Stomach (tissue), 8 donors: ENCODE measurements at regions not wholly inside any gene's neighbourhood (a gene's known extent, or its start where the extent isn't known, plus 50 kb on each side); places are given as distances from the start of the nearest gene placed in this dataset.
"Not testable (repeated sequence)": the region's sequence is repeated elsewhere in the genome, so short reads cannot be mapped to it uniquely, and the experiment has no call there.

Experiments used
- DNase-seq, 2 donors: peaks; one replicate each; pipeline versions ENCODE4 v3.0.0 to v3.0.0-alpha.2; 2013 to 2019
- H3K27ac ChIP-seq, 5 donors: fragments of 200-600 bp in 4 of 5; sonication (generic) in 4 of 5; one replicate each; pipeline ENCODE4 v1.5.1; 2013 to 2019; ENCODE audit warnings: mild to moderate bottlenecking in 1 of 5, moderate library complexity in 1 of 5
- H3K27me3 ChIP-seq, 3 donors: fragments of 200-600 bp; sonication (generic); one replicate each; pipeline ENCODE4 v1.5.1; 2017 to 2019; ENCODE audit warnings: mixed run types in 1 of 3
- H3K36me3 ChIP-seq, 4 donors: fragments of 200-600 bp; sonication (generic); 1 replicate in 3 of 4; 2 replicates in 1 of 4; pipeline ENCODE4 v1.5.1; 2016 to 2019
- H3K4me1 ChIP-seq, 4 donors: fragments of 200-600 bp; sonication (generic); one replicate each; pipeline ENCODE4 v1.5.1; 2016 to 2019
- H3K4me3 ChIP-seq, 4 donors: fragments of 200-600 bp; sonication (generic) in 3 of 4; one replicate each; pipeline ENCODE4 v1.5.1; 2016 to 2019; ENCODE audit warnings: mild to moderate bottlenecking in 1 of 4
- H3K9me3 ChIP-seq, 4 donors: fragments of 200-600 bp; sonication (generic); one replicate each; pipeline ENCODE4 v1.5.1; 2016 to 2019
- CTCF ChIP-seq, 7 experiments: fragments of 450-650 bp in 4 of 7; fragments of 200-600 bp in 3 of 7; sonication (generic) in 3 of 7; IDR thresholded peaks; one replicate each; pipeline ENCODE4 v1.5.1; 2016 to 2019; ENCODE audit warnings: antibody characterized with exemption in 7 of 7, control low read depth in 2 of 7, mild to moderate bottlenecking in 1 of 7
- EP300 ChIP-seq: sonication (generic); formaldehyde crosslinking; IDR thresholded peaks from one replicate; pipeline ENCODE4 v1.6.1; 2017; ENCODE audit warnings: antibody characterized with exemption
- POLR2A ChIP-seq, 4 donors: fragments of 450-650 bp; IDR thresholded peaks; one replicate each; pipeline ENCODE4 v1.6.1; 2016; ENCODE audit warnings: antibody characterized with exemption in 4 of 4, control low read depth in 2 of 4, mild to moderate bottlenecking in 1 of 4, moderate library complexity in 1 of 4
- POLR2AphosphoS5 ChIP-seq, 3 donors: sonication (generic); formaldehyde crosslinking; IDR thresholded peaks; one replicate each; pipeline ENCODE4 v1.6.1; 2016; ENCODE audit warnings: antibody characterized with exemption in 3 of 3
- WGBS, 5 donors: extraction: QIAGEN DNeasy Blood & Tissue Kit in 3 of 5; methylation state at CpG; one replicate each; pipeline versions ENCODE4 v1.1.5 to v1.1.7; 2013 to 2018; 5-methylcytosine and 5-hydroxymethylcytosine counted together
- intact Hi-C: fragments of 100-400 bp; cut with DNase I; formaldehyde crosslinking; loops from one replicate; pipeline ENCODE4 v1.15.1; 2023; ENCODE audit warnings: low total_unique reads
- donor health status: healthy with polysubstance abuse.
- donor health status: Bipolar disorder and iron deficiency.
- donor health status: healthy.

GRCh38 chr5:163309914-163310313, 127.5 kb upstream of the CCNG1 start:
- Histone ChIP-seq H3K36me3 (no peaks in the 10 kb centered on the region), H3K27ac (no peak overlapping the region), H3K4me3 (no peak overlapping the region), H3K27me3 (no peaks in the 10 kb centered on the region), H3K9me3 (peaks cover 3 to 29% (median 15%) of the 10 kb centered on the region in 4 donors), H3K4me1 (no peaks in the 10 kb centered on the region)
- TF ChIP-seq POLR2AphosphoS5 (IDR thresholded peaks at IDR 0.05) (no peak), POLR2A (IDR thresholded peaks at IDR 0.05) (no peak), EP300 (no peak)
- DNase-seq, result no peak
- 55 to 93% (median 81%) methylated on average over 2 of the region's 2 CpGs for WGBS, 5 donors
- intact Hi-C loops, result no loop called here

GRCh38 chr5:163310997-163311396, 126.4 kb upstream of the CCNG1 start:
- no peak for DNase-seq
- Histone ChIP-seq H3K4me1 (no peaks in the 10 kb centered on the region), H3K36me3 (no peaks in the 10 kb centered on the region), H3K27ac (no peak overlapping the region), H3K27me3 (no peaks in the 10 kb centered on the region), H3K9me3 (peaks cover 3 to 29% (median 15%) of the 10 kb centered on the region in 4 donors), H3K4me3 (no peak overlapping the region)
- intact Hi-C loops, result no loop called here
- WGBS, 5 donors, result 46 to 66% (median 51%) methylated on average over 1 of the region's 1 CpG
- TF ChIP-seq POLR2A (IDR thresholded peaks at IDR 0.05) (no peak), POLR2AphosphoS5 (IDR thresholded peaks at IDR 0.05) (no peak), EP300 (no peak), CTCF (IDR thresholded peaks at IDR 0.05) (no peak)

- H3K27ac ChIP-seq, result no peak overlapping the region
- 47 to 78% (median 55%) methylated on average over 2 of the region's 2 CpGs for WGBS, 5 donors
- no peak overlapping the region for H3K4me3 ChIP-seq
- TF ChIP-seq POLR2AphosphoS5 (IDR thresholded peaks at IDR 0.05), result no peak
- peaks cover 3 to 29% (median 15%) of the 10 kb centered on the region in 4 donors for H3K9me3 ChIP-seq
- no peak for DNase-seq
- no peaks in the 10 kb centered on the region for H3K36me3 ChIP-seq
- no peaks in the 10 kb centered on the region for H3K27me3 ChIP-seq
- H3K4me1 ChIP-seq, result no peaks in the 10 kb centered on the region
- intact Hi-C loops, result no loop called here
These were observed 124.8 kb upstream of the CCNG1 start for GRCh38 chr5:163312598-163312997.

- DNase-seq, H3K27me3 ChIP-seq, H3K4me3 ChIP-seq, H3K36me3 ChIP-seq, intact Hi-C loops, H3K4me1 ChIP-seq, H3K27ac ChIP-seq: not testable (repeated sequence)
- H3K9me3 ChIP-seq, result peaks cover 3 to 29% (median 15%) of the 10 kb centered on the region in 4 donors
- WGBS, 5 donors, result 67 to 86% (median 72%) methylated on average over 7 of the region's 7 CpGs
These were observed 124.3 kb upstream of the CCNG1 start for GRCh38 chr5:163313049-163313448.

GRCh38 chr5:163316374-163316773, 121.0 kb upstream of the CCNG1 start:
- H3K27me3 ChIP-seq, H3K27ac ChIP-seq, H3K4me3 ChIP-seq, intact Hi-C loops, H3K36me3 ChIP-seq, DNase-seq, H3K4me1 ChIP-seq: not testable (repeated sequence)
- peaks cover 3 to 29% (median 15%) of the 10 kb centered on the region in 4 donors for H3K9me3 ChIP-seq
- 62 to 80% (median 71%) methylated on average over 6 of the region's 6 CpGs for WGBS, 5 donors

GRCh38 chr5:163318707-163319106, 118.7 kb upstream of the CCNG1 start:
- 92 to 95% (median 93%) methylated on average over 14 of the region's 14 CpGs for WGBS, 5 donors
- Histone ChIP-seq H3K27ac (no peak overlapping the region), H3K27me3 (no peaks in the 10 kb centered on the region), H3K9me3 (peaks cover 0 to 7% (median 1%) of the 10 kb centered on the region in 4 donors), H3K4me3 (no peak overlapping the region), H3K4me1 (no peaks in the 10 kb centered on the region), H3K36me3 (no peaks in the 10 kb centered on the region)
- intact Hi-C loops, result no loop called here
- TF ChIP-seq EP300, result no peak
- TF ChIP-seq POLR2A (IDR thresholded peaks at IDR 0.05), result no peak
- no peak for TF ChIP-seq CTCF (IDR thresholded peaks at IDR 0.05)
- no peak for TF ChIP-seq POLR2AphosphoS5 (IDR thresholded peaks at IDR 0.05)
- DNase-seq, result no peak
